H1 (cell line): ENCODE measurements at regions not wholly inside any gene's neighbourhood (a gene's known extent, or its start where the extent isn't known, plus 50 kb on each side); places are given as distances from the start of the nearest gene placed in this dataset.

ENCODE experiments used
- CTCF ChIA-PET: fragments of 300-600 bp; sonication (Branson Sonifier 250); formaldehyde crosslinking; loops from one replicate; lab custom pipeline; 2021; ENCODE audit not compliant: partially characterized antibody; lab: Charles Lee
- POLR2A ChIA-PET: fragments of 300-600 bp; sonication (Branson Sonifier 250); formaldehyde crosslinking; loops from one replicate; lab custom pipeline; 2021; ENCODE audit warnings: inconsistent platforms; ENCODE audit not compliant: partially characterized antibody; lab: Charles Lee
- DNase-seq, 2 experiments: peaks; one replicate each; pipeline versions ENCODE4 v3.0.0 to v3.0.0-alpha.2; 2010 to 2022; ENCODE audit warnings: low spot score in 2 of 2, low read depth in 1 of 2, mixed read lengths in 1 of 2
- FAIRE-seq: peaks from 2 replicates; lab custom pipeline; 2011; peaks lifted over from hg19 to GRCh38; lab: Jason Lieb, UNC
- H2AFZ ChIP-seq: 2 replicates; pipeline ENCODE4 v1.8.1; 2012; ENCODE audit warnings: low read length, inconsistent platforms
- H2AK5ac ChIP-seq: 2 replicates; pipeline ENCODE4 v1.6.1; 2013; ENCODE audit warnings: low read depth, low read length
- H2BK120ac ChIP-seq: replicated peaks from 2 replicates; pipeline ENCODE3; 2013; ENCODE audit warnings: low read depth, low read length, inconsistent platforms
- H2BK12ac ChIP-seq: 2 replicates; pipeline ENCODE4 v1.6.1; 2013; ENCODE audit warnings: low read depth, low read length
- H2BK15ac ChIP-seq: 2 replicates; pipeline ENCODE4 v1.6.1; 2013; ENCODE audit warnings: low read length
- H2BK20ac ChIP-seq: 2 replicates; pipeline ENCODE4 v1.6.1; 2013; ENCODE audit warnings: low read length
- H2BK5ac ChIP-seq: 2 replicates; pipeline ENCODE4 v1.6.1; 2013; ENCODE audit warnings: low read depth, low read length
- H3K14ac ChIP-seq: 2 replicates; pipeline ENCODE4 v1.6.1; 2013; ENCODE audit warnings: inconsistent platforms; ENCODE audit not compliant: insufficient read length
- H3K18ac ChIP-seq: 2 replicates; pipeline ENCODE4 v1.6.1; 2013; ENCODE audit warnings: low read length; ENCODE audit errors: extremely low read depth
- H3K23ac ChIP-seq: 2 replicates; pipeline ENCODE4 v1.6.1; 2013; ENCODE audit warnings: inconsistent platforms; ENCODE audit not compliant: insufficient read length
- H3K23me2 ChIP-seq: 2 replicates; pipeline ENCODE4 v1.6.1; 2013; ENCODE audit warnings: low read depth, low read length
- H3K27ac ChIP-seq: 2 replicates; pipeline ENCODE4 v1.6.1; 2011; ENCODE audit warnings: low read depth, low read length, inconsistent platforms
- H3K27me3 ChIP-seq, 4 experiments: replicated peaks in 1 of 4; 1 replicate in 1 of 4; 2 replicates in 3 of 4; pipeline versions ENCODE4 v1.6.1 to v1.8.1; 2011 to 2013; ENCODE audit warnings: low read length in 3 of 4, mild to moderate bottlenecking in 3 of 4, inconsistent platforms in 2 of 4, mixed read lengths in 2 of 4, moderate library complexity in 1 of 4; ENCODE audit not compliant: control insufficient read depth in 3 of 4, insufficient read depth in 3 of 4; ENCODE audit errors: extremely low read depth in 1 of 4
- H3K36me3 ChIP-seq, 4 experiments: 2 replicates each; pipeline versions ENCODE4 v1.6.1 to v1.8.1; 2011 to 2013; ENCODE audit warnings: mild to moderate bottlenecking in 4 of 4, low read length in 3 of 4, moderate library complexity in 2 of 4, control low read depth in 1 of 4, inconsistent platforms in 1 of 4; ENCODE audit not compliant: insufficient read depth in 4 of 4, control insufficient read depth in 2 of 4
- H3K4ac ChIP-seq: replicated peaks from 2 replicates; pipeline ENCODE3; 2013; ENCODE audit warnings: low read length, low read depth, mixed read lengths, inconsistent platforms; ENCODE audit not compliant: insufficient read length
- H3K4me1 ChIP-seq, 4 experiments: replicated peaks in 1 of 4; 1 replicate in 1 of 4; 2 replicates in 3 of 4; pipeline versions ENCODE4 v1.6.1 to v1.8.1; 2011 to 2013; ENCODE audit warnings: low read length in 3 of 4, inconsistent platforms in 2 of 4, mixed read lengths in 1 of 4; ENCODE audit not compliant: insufficient read depth in 4 of 4, control insufficient read depth in 3 of 4
- H3K4me2 ChIP-seq, 2 experiments: 2 replicates each; pipeline versions ENCODE4 v1.6.1 to v1.8.1; 2011 to 2013; ENCODE audit warnings: low read depth in 2 of 2, low read length in 2 of 2, control low read depth in 1 of 2, inconsistent platforms in 1 of 2, mild to moderate bottlenecking in 1 of 2; ENCODE audit not compliant: insufficient read depth in 1 of 2
- H3K4me3 ChIP-seq, 4 experiments: fragments of 200-600, 300-600 bp in 1 of 4; sonication (generic), shearing (Covaris generic), sonication (Bioruptor Twin) in 1 of 4; 2 replicates each; pipeline versions ENCODE4 v1.5.1 to v1.8.1; 2011 to 2016; ENCODE audit warnings: low read length in 4 of 4, low read depth in 3 of 4, control low read depth in 2 of 4, inconsistent platforms in 2 of 4, mild to moderate bottlenecking in 2 of 4, mixed read lengths in 1 of 4, moderate library complexity in 1 of 4; ENCODE audit not compliant: insufficient read depth in 2 of 4; ENCODE audit errors: extremely low read depth in 1 of 4
- H3K56ac ChIP-seq: replicated peaks from 2 replicates; pipeline ENCODE3; 2013; ENCODE audit warnings: low read depth, mild to moderate bottlenecking, mixed read lengths, low read length, inconsistent platforms; ENCODE audit not compliant: insufficient read length
- H3K79me1 ChIP-seq: 2 replicates; pipeline ENCODE4 v1.6.1; 2013; ENCODE audit warnings: low read depth, low read length, control low read depth
- H3K79me2 ChIP-seq, 2 experiments: 2 replicates each; pipeline versions ENCODE4 v1.6.1 to v1.8.1; 2012 to 2013; ENCODE audit warnings: low read length in 2 of 2, mild to moderate bottlenecking in 2 of 2, inconsistent platforms in 1 of 2; ENCODE audit not compliant: insufficient read depth in 2 of 2, control insufficient read depth in 1 of 2
- H3K9ac ChIP-seq, 4 experiments: replicated peaks in 1 of 4; 1 replicate in 1 of 4; 2 replicates in 3 of 4; pipeline versions ENCODE4 v1.6.1 to v1.8.1; 2011 to 2013; ENCODE audit warnings: low read depth in 3 of 4, low read length in 3 of 4, control low read depth in 2 of 4, mild to moderate bottlenecking in 2 of 4, moderate library complexity in 2 of 4, inconsistent platforms in 1 of 4; ENCODE audit errors: extremely low read depth in 1 of 4
- H3K9me3 ChIP-seq, 2 experiments: 2 replicates each; pipeline versions ENCODE4 v1.6.1 to v1.8.1; 2012 to 2013; ENCODE audit warnings: mild to moderate bottlenecking in 2 of 2, moderate library complexity in 2 of 2, control low read depth in 1 of 2, inconsistent platforms in 1 of 2, low read depth in 1 of 2, low read length in 1 of 2, mixed read lengths in 1 of 2; ENCODE audit not compliant: insufficient read depth in 2 of 2
- H4K20me1 ChIP-seq, 2 experiments: replicated peaks in 1 of 2; 2 replicates each; pipeline versions ENCODE3 to v1.8.1; 2011 to 2013; ENCODE audit warnings: inconsistent platforms in 2 of 2, low read length in 2 of 2, mild to moderate bottlenecking in 1 of 2; ENCODE audit not compliant: insufficient read depth in 2 of 2, control insufficient read depth in 1 of 2
- H4K5ac ChIP-seq: 2 replicates; pipeline ENCODE4 v1.6.1; 2013; ENCODE audit warnings: low read length, low read depth, mixed read lengths, inconsistent platforms; ENCODE audit not compliant: insufficient read length
- H4K8ac ChIP-seq: 2 replicates; pipeline ENCODE4 v1.8.0; 2013; ENCODE audit warnings: mild to moderate bottlenecking, moderate library complexity, low read length, inconsistent platforms; ENCODE audit not compliant: insufficient read depth; ENCODE audit errors: extremely low read depth
- H4K91ac ChIP-seq: replicated peaks from 2 replicates; pipeline ENCODE3; 2013; ENCODE audit warnings: low read length, mixed read lengths, inconsistent platforms; ENCODE audit not compliant: insufficient read length
- BCL11A ChIP-seq, 2 experiments: IDR thresholded peaks; one replicate each; pipeline ENCODE4 v1.6.1; 2011; ENCODE audit warnings: low read depth in 2 of 2, low read length in 2 of 2, mild to moderate bottlenecking in 2 of 2
- HDAC2 ChIP-seq, 2 experiments: fragments of 300-600 bp in 1 of 2; sonication (generic) in 1 of 2; IDR thresholded peaks; 2 replicates each; pipeline ENCODE4 v1.6.1; 2011 to 2012; ENCODE audit warnings: low read depth in 2 of 2, low read length in 2 of 2, mild to moderate bottlenecking in 2 of 2, moderate library complexity in 2 of 2, borderline replicate concordance in 1 of 2, inconsistent platforms in 1 of 2
- KDM4A ChIP-seq: IDR thresholded peaks from one replicate; pipeline ENCODE4 v1.7.1; 2012; ENCODE audit warnings: low read depth, mild to moderate bottlenecking, moderate library complexity, low read length, inconsistent platforms; ENCODE audit not compliant: severe bottlenecking
- POLR2A ChIP-seq, 2 experiments: IDR thresholded peaks; 1 replicate in 1 of 2; 2 replicates in 1 of 2; pipeline ENCODE4 v1.6.1; 2011; ENCODE audit warnings: low read depth in 2 of 2, low read length in 2 of 2, mild to moderate bottlenecking in 2 of 2; ENCODE audit errors: control extremely low read depth in 1 of 2
- RNF2 ChIP-seq: fragments of 200-900, 300-1000 bp; sonication (generic); IDR thresholded peaks from 2 replicates; pipeline ENCODE4 v1.7.1; 2016; ENCODE audit warnings: borderline replicate concordance, low read depth, mild to moderate bottlenecking, antibody characterized with exemption, low read length; ENCODE audit not compliant: poor library complexity, severe bottlenecking; ENCODE audit errors: missing control alignments
- SP1 ChIP-seq: IDR thresholded peaks from 2 replicates; pipeline ENCODE4 v1.6.1; 2011; ENCODE audit warnings: low read depth, low read length
- TAF7 ChIP-seq: optimal IDR thresholded peaks from 2 replicates; pipeline ENCODE3; 2011; ENCODE audit warnings: low read depth, mild to moderate bottlenecking, inconsistent platforms, low read length, moderate library complexity, borderline replicate concordance
- ZNF274 ChIP-seq: IDR thresholded peaks from 2 replicates; pipeline ENCODE4 v1.7.0; 2012; ENCODE audit warnings: low read length, borderline replicate concordance; ENCODE audit errors: extremely low read depth
- WGBS, 2 experiments: shearing (Covaris generic) in 1 of 2; methylation state at CpG; one replicate each; pipeline versions ENCODE4 v1.1.6 to v1.1.7; 2013 to 2015; ENCODE audit warnings: low lambda C conversion rate in 2 of 2, mixed read lengths in 2 of 2, inconsistent platforms in 1 of 2, low coverage in 1 of 2, missing lambda C conversion rate in 1 of 2; ENCODE audit not compliant: insufficient replicate concordance in 2 of 2, insufficient coverage in 1 of 2, insufficient read length in 1 of 2; ENCODE audit errors: extremely low coverage in 1 of 2, missing lambda C conversion rate in 1 of 2; 5-methylcytosine and 5-hydroxymethylcytosine counted together

- H2BK12ac ChIP-seq, result no peak overlapping the region
- H3K27me3 ChIP-seq, result no peaks in the 10 kb centered on the region
- no peaks in the 10 kb centered on the region for H3K79me1 ChIP-seq
- H3K36me3 ChIP-seq, result no peaks in the 10 kb centered on the region
- no peak overlapping the region for H4K8ac ChIP-seq
- no peaks in the 10 kb centered on the region for H3K23me2 ChIP-seq
- no peak overlapping the region for H3K4ac ChIP-seq
- no peak overlapping the region for H3K27ac ChIP-seq
- no peak overlapping the region for H2BK120ac ChIP-seq
- H4K5ac ChIP-seq, result no peak overlapping the region
- ChIA-PET CTCF (interaction anchor here (1.3 kb wide), 1 partner anchor 46 kb away, joined by 3 read pairs; no protein-coding TSS in a partner anchor), POLR2A (no interaction called here)
- H4K91ac ChIP-seq, result no peak overlapping the region
- no peaks in the 10 kb centered on the region; a peak in 1 of 4 replicates for H3K9me3 ChIP-seq
- FAIRE-seq (no peak), DNase-seq (no peak)
- no peak overlapping the region for H2BK15ac ChIP-seq
- H2BK5ac ChIP-seq, result no peak overlapping the region
- H2AFZ ChIP-seq, result no peak overlapping the region
- no peak overlapping the region for H3K23ac ChIP-seq
- H2BK20ac ChIP-seq, result no peak overlapping the region
- no peaks in the 10 kb centered on the region for H4K20me1 ChIP-seq
- no peak overlapping the region for H3K18ac ChIP-seq
- H2AK5ac ChIP-seq, result no peak overlapping the region
- 88% methylated on average over 1 of the region's 1 CpG; no CpG with 5 or more reads in 1 of the 2 experiments for whole genome bisulfite sequencing, 2 experiments
- H3K4me3 ChIP-seq, result no peak overlapping the region
- H3K56ac ChIP-seq, result no peak overlapping the region
- no peak overlapping the region for H3K4me2 ChIP-seq
- TF ChIP-seq TAF7 (no peak), BCL11A (IDR thresholded peaks at IDR 0.05; ENCODE audit: low read depth in 2 of 2, low read length in 2 of 2) (no peak), HDAC2 (IDR thresholded peaks at IDR 0.05; ENCODE audit: borderline replicate concordance in 1 of 2, low read depth in 2 of 2, low read length in 2 of 2) (no peak), POLR2A (IDR thresholded peaks at IDR 0.05; ENCODE audit: control extremely low read depth in 1 of 2, low read depth in 2 of 2, low read length in 2 of 2) (no peak), KDM4A (no peak), RNF2 (no peak), SP1 (no peak), ZNF274 (no peak)
- no peaks in the 10 kb centered on the region for H3K79me2 ChIP-seq
- H3K14ac ChIP-seq, result no peak overlapping the region
- no peaks in the 10 kb centered on the region; a peak in 1 of 7 replicates for H3K4me1 ChIP-seq
- H3K9ac ChIP-seq, result no peak overlapping the region
These were observed 238.8 kb downstream of the RFC3 start for GRCh38 chr13:34056733-34057258.
